Fibroblast of peridontal ligament (primary cell): ENCODE measurements at regions not wholly inside any gene's neighbourhood (a gene's known extent, or its start where the extent isn't known, plus 50 kb on each side); places are given as distances from the start of the nearest gene placed in this dataset.

Experiments used
- DNase-seq: peaks from one replicate; pipeline ENCODE4 v3.0.0-alpha.2; 2010; ENCODE audit errors: extremely low read depth

DNA sequence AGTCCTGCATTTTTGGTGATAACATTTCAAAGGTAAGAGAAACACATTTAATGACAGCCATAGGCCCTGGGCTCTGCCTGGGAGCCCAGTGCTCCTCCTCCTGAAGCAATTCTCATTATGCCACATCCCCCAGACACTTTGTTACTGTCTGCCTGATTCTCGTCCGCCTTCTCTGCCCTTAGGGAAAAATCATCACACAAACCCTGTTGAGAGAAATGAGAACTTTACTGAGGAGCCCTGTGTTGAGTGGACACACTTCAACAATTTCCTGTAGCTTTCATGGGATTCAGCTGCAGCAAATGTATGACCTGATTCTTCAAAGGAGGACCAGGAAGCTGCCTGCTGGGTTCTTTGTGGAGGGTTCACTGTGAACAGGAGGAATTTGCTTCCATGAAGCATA is 566.5 kb upstream of the FRG1 start:
- no peak for DNase-seq

DNA sequence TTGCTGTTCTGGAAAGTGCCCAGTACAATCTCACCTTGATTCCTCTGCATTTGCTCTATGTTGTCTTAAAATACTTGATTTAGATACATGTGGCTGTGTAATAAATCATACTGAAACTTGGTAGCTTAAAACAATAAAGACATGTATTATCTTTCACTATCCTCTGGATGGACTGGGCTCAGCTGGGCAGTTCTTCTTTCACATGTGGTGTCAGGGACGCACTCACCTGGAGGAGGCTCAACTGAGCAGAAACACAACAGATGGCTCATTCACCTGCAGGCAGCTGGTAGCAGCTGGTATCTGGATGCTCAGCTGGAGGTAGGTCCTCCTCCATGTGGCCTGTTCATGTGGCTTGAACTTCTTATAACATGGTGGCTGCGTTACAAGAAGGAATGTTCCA is 563.8 kb upstream of the FRG1 start:
- DNase-seq, result no peak

DNA sequence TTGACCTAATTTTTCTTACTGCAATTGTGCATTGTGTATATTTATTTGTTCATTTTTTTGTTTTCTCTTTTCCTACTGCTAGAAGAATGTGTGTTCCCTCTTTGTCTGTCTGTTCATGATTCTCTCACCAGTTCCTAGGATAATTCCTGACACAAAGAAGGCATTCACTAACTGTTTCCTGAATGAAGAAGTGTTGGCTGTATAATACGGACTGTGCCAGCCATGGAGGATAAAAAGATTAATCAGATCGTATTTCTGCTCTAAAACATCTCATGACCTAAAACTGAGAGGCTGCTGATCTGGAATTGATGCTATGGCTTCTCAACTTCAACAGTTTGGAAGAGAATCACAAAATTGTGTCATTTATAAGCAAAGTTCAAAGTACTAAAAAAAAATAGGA is 563.1 kb upstream of the FRG1 start:
- no peak for DNase-seq

DNA sequence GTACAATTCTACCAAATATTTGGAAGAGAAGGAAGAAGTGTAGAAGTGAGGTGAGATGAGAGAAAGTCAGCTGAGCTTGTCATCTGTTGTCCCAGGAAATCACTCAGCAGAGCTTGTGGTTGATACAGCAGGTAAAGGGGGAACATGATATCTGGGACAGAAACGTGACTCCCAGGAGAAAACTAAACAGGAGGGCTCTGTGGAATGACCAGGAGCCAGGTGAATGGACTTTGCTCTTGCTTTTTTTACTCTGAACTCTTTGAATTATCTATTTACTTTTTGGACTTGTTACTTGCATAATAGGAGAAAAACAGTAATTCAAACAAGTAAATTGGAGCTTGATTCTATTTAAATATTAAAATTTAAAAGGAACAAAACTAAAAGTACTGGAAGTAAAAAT is 555.6 kb upstream of the FRG1 start:
- no peak for DNase-seq

DNA sequence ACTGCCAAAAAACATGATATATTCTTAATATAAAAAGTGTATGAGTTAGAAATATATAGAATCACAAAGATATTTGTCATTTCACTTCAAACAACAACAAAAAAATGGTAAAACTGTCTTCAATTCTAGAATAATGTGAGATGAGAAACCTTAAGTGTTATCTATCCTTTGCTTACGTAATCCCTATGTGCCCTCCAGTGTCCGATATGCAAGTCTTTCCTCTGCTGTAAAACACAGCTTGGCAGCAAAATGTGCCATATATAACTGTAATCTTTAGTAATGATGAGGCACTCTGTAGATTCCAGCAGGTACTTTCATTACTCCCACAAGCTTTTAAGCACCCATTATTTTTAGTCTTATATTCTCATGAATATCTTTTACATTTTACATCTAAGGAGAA is 555.1 kb upstream of the FRG1 start:
- no peak for DNase-seq

DNA sequence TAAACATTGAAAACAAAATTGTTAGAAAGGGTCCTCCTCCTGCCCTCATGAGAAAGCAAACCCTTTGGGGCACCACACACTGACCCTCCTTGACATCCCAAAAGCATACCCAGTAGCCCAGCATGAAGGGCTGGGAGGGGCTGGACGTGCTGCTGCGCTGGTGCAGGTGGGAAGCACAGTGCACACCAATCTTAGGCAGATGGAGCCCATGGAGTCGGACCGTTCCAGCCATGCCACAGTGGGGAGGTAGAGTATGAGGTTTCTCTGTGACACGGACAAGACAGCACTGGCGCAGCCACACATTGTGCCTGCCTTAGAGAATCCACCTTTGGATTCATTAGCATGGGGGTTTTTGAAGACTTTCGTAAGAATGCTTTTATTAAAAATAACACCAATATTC is 544.2 kb upstream of the FRG1 start:
- no peak for DNase-seq

DNA sequence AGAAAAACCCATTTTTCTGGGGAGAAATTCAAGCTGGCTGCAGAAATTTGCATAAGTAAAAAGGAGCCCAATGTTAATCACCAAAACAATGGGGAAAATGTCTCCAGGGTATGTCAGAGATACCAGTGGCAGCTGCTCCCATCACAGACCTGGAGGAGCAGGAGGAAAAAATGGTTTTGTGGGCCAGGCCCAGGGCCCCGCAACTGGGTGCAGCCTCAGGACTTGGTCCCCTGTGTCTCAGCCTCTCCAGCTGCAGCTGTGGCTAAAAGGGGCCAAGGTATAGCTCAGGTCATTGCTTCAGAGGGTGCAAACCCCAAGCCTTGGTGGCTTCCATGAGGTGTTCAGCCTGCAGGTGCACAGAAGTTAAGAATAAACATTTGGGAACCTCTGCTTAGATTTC is 536.4 kb upstream of the FRG1 start:
- no peak for DNase-seq

DNA sequence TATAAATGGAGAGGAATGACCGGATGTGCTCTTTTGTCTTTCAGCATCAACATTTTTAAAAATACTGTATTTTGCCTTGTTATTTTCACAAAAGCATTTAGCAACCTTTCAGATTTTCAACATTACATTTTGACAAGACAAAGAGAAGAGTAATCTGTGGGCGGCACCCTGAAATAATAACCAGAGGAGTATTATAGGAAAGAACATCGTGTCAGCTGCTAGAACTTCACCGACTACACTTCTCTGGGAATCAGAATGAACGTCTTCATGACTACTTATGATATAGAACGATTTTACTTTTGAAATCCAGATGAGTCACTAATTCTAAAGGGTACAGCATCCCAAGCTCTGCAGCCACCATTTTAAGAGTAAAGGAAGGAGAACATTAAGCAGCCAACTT is 531.5 kb upstream of the FRG1 start:
- no peak for DNase-seq

DNA sequence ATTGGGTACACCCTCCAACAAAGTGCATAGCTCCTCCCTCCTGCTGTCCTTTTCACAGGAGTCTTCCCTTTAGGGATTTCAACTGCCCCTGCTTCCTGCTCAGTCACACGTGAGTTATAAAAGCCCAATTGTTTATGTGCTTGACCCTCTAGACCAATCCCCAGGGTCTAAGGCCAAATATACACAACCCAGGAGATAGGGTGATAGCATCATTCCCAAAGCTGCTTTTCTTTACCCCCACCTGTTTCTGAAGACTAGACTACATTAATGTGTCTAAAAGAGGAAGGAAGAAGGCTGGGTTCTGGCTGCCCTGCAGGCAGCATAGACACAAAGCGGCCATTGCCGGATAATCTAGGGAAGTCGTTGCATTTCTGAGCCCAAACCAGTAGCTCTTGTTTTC is 526.7 kb upstream of the FRG1 start:
- no peak for DNase-seq

DNA sequence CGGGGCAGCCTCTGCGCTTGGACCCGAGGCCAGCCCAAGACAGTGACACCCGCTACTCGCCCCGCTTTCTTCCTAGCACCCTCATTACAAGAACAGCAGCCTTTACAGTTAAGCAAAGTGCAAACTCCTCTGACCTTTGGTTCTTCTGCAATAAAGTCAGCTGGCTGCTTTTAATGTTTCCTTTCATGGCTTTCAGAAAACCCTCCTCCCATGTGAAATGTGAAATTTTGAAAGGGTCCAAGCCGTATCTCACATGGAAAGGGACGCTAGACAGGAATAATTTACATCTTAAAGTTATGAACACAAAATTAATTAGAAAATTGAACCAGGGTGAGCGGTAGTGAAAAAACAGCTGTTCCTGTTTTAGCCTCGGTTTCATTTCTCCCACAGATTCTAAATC is 520.1 kb upstream of the FRG1 start:
- DNase-seq, result no peak

DNA sequence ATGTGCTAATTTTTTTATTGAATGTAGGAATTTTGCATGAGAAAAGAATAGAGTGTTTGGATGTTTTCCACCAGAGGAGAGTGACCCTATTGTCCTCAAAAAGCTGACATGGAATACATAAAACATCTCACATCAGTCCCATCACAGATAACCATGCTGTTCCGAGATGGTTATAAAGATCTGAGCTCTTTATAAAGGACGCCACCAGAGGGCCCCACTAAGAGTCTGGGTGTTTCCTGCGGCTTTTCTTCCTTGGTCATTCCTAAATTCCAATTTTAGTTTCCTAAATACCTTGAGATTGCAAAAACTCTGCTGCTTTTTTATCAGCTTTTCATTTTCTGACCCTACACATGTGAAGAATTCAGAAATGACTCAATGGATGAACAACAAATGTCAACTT is 504.5 kb upstream of the FRG1 start:
- DNase-seq, result no peak

DNA sequence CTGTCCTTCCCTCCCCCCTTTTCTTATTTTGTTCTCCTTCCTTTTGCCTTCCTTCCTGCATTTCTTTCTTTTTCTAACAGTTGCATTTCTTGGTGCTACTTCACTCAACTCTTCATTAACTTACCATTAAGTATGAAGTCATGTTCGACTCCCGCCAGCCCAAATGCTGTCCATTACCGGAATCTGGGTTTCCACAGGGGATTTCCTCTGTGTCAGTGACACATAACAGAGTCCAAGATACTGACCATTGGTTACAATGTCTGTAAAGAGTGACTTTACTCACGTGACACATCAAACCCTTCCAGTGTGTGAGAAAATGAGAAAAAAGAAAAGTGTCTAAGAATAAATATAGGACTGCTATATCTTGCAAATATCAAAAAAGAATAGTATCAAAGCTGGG is 500.0 kb upstream of the FRG1 start:
- DNase-seq, result no peak

DNA sequence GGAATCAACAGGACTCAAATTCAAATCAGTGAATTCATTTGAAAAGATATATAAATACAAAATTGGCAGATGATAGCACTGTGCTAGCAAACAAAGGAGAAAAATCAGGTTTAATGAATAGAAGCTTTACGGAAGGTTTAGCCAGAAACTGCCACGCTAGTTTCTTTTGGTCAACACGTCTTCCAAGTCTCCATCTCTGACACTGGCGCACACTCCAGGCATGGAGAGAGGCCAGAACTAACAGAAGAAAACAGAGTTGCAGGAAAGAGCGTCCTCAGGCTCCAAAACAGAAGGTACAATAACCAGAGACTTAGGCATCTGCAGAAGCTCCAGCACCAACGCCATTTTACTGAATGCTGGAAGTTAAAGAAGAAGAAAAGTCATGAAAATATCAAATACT is 497.3 kb upstream of the FRG1 start:
- no peak for DNase-seq

DNA sequence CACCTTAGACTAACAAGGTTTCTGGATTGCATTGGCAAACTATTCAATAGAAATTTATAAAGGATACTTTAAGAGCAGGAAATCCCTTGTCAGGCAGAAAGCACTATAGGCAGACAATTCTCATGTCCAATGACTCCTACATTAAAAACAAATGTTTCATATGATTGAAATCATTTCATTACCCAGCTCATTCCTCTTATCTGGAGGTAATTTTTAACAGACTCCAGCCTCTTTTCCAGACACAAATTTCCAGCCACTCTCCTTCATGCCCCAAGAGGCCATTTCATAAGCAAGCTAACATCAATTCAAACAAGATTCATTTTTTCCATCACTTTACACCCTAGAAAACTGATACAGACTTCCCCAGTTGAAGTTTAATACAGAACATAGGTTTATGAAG is 495.1 kb upstream of the FRG1 start:
- no peak for DNase-seq

DNA sequence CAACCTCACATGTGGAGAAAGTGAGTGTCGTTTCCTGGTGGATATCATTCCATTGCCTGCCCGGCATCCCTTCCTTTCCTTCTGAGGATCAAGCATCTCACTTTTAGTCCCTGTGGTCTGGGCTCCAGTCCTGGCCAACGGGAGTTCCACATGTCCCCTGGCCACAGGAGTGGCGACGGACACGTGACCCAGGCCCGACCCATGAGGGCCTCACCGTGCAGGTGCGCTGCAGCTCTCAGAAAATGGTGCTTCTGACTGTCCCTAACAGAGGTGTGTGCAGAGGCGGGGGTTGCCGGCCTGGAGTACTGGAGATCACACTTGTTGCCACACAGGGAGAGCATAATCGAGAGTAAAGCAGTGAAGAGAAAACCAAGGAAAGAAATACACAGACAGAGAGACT is 476.9 kb upstream of the FRG1 start:
- no peak for DNase-seq

DNA sequence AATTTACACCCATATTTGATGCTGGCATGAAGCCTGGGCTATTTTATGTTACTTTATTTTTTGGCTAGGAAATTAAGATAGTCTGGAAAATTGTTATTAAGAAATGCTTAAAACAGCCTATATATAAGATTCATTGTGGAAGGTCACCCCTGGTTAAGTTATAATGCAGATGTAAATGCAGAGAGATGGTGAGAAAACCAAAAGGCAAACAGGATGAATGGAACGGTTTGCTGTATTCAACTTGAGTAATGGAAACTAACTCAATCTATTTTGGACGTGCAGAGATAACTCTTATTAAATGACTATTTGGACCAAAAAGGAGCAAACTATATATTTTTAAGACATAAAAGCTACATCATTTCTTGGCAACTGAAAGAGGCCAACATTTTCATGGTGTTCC is 446.3 kb upstream of the FRG1 start:
- no peak for DNase-seq

DNA sequence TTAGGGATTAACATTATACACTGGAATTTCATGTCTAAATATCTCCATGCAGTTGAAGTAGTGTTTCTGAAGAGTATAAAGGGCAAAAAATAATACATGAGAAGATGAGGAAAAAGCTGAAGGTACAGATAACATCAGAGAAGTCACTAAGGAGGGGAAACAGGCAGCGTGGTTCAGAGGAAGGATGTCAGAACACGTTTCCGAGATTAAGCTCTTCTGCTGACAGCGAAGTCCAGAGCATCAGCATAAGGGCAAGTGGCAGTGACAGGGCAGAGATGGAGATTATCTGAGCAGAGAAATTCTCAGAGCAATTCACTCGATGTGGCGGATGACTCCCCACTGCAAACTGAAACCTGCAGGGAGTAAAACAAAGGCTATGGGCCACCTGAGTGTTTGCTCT is 443.2 kb upstream of the FRG1 start:
- DNase-seq, result no peak

DNA sequence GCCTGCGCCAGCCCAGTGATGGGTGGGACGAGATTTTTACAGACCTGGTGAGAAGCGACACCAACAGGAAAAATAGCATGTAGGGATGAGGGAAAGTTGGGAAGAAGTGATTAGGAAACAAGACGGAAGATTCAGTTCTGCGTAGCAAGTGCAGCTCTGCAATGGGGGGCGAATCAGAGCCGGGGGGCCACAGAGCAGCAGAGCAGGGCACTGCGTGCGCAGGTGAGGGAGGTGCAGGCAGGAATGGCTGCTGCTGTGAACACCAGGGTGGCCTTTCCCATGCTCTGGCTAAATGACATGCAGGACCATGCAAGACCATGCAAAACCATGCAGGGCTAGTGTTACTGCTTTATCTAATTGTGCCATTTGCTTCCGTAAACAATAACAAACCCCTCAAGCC is 442.7 kb upstream of the FRG1 start:
- DNase-seq, result no peak

DNA sequence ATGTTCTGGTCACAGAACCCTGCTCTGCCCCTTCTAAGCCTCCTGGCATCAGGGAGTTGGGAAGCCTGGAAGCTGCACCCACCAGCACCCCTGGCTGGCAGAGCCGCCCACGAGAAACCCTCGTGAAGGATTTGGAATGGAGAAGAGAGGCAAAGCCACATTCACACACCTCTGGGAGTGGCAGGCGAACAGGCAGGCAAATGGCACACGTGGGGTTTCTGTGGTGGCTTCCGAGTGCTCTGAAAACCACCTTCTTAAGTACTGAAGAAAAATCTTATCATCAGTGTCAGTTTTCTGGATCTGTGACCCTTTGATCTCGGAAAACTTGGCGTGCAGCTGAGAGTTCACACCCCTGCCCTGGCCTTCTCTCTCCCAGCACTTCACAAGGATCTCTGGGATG is 442.2 kb upstream of the FRG1 start:
- DNase-seq, result no peak

DNA sequence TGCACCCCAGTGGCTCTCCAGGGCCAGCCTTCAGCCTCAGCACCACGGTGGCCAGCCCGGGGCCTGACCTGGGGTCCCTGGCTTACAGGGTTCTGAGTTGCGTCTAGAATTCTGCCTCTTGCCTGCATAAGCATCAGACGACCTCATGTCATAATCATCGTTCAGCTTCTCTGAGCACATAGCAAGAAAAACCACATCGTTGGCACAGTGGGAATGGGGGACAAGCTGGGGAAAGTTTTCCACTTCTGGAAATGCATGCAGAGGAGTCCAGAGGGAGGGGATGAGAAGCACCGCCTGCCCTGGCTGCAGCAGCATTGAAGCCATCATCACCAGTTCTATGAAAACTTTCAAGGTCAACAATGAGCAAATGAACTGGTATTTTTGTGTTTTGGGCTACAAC is 441.0 kb upstream of the FRG1 start:
- DNase-seq, result no peak

DNA sequence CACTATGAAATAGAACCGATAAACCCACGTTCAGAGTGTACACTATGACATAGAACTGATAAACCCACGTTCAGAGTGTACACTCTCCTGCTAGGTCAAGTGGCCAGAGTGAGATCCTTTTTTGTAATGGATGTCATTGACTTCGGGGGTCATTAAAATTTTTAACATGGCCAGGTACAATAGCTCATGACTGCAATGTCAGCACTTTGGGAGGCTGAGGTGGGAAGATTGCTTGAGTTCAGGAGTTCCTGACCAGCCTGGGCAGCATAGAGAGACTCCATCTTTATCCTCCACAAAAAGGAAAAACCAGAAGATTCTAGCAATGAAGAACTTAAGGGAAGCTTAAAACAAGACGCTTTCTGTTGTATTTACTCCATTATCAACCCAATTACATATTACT is 439.7 kb upstream of the FRG1 start:
- no peak for DNase-seq

DNA sequence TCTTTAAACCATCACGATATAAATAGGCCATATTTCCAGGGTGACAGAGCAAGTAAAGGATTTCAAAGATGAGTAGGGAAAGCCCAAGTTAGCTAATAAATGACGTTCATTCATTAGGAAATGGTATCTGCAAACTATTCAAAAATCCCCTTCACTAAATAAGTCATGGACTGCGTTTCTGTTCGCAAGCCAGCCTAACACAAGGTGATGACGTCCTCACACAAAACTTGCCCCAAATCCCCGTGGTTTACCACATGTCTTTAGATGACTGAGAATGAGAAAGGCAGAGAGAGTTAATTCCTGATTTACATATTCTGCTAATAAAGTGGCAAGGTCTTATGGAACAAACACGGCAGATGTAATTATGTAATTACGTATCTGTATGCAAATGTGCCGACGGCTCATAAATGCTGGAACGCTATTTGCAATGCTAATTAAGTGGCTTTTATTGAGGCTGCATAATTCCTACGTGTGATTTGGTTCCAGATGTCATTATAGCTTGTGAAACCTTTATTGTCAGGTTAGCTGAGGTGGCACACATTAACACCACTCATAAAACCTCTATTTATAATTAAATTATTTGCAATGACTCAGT is 437.7 kb upstream of the FRG1 start:
- DNase-seq, result no peak

DNA sequence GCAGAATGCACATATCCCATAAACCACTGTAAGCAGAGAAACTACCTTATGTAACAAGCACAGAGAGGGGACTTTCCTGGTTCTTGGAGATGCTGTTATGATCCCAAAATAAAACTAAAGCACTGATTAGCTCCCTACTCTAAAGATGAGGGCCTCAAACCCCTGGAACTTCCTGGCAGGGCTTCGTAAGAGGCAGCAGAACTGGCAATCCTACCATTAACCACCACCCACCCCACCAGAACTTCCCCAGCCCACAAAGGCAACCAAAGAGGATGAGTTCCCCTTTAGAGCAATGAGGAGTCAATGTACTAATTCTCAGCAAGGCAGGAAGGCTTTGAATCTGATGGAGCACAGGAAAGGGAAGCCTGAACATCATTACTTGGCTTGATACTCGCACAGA is 436.5 kb upstream of the FRG1 start:
- DNase-seq, result no peak

DNA sequence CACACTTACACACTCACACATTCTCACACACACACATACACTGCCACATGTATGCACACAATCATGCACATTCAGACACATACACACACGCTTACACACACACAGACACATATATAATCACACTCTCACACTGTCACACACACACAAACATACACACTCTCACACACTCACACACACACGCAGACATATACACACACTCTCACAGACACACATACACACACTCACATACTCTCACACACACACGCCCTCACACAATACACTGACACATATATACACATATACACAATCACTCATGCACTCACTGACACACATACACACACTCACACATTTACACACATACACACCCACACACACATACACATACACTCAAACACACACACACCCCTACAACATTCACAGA is 435.3 kb upstream of the FRG1 start:
- no peak for DNase-seq

DNA sequence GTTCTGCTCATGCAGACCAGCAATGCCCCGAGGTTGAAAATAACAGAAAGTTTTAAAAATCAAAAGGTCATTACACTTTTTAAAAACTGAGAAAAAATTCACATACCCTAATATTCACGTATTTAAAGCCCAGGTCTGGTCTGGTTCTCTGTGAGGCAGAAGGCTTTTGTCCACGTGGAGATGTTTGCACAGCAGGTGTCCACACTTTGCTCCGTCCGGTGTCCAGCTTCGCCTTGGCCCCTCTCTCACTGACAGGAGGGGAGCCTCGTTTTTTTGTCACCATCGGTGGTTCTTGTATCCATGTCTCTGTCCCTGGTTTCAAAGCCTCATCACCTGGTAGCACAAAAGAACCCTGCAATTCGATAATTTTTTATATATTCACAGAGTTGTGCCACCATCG is 434.6 kb upstream of the FRG1 start:
- DNase-seq, result no peak
